HepG2 (cell line): ENCODE measurements at regions not wholly inside any gene's neighbourhood (a gene's known extent, or its start where the extent isn't known, plus 50 kb on each side); places are given as distances from the start of the nearest gene placed in this dataset.

Experiments used
- ARID5B ChIP-seq: IDR thresholded peaks from 2 replicates; pipeline ENCODE4 v1.4.0; 2020; ENCODE audit warnings: mild to moderate bottlenecking, missing genetic modification reagents
- GLMP ChIP-seq: sonication (generic); formaldehyde crosslinking; IDR thresholded peaks from 2 replicates; pipeline ENCODE4 v1.9.0; 2021; ENCODE audit warnings: missing genetic modification reagents, mild to moderate bottlenecking, borderline replicate concordance
- HOXA3 ChIP-seq: sonication (generic); formaldehyde crosslinking; IDR thresholded peaks from 2 replicates; pipeline ENCODE4 v1.5.0; 2020; ENCODE audit warnings: missing genetic modification reagents
- HOXA7 ChIP-seq: sonication (generic); formaldehyde crosslinking; IDR thresholded peaks from 2 replicates; pipeline ENCODE4 v1.8.1; 2022; ENCODE audit warnings: mild to moderate bottlenecking, missing genetic modification reagents, moderate library complexity
- KAT8 ChIP-seq: IDR thresholded peaks from 2 replicates; pipeline ENCODE4 v1.6.1; 2016; ENCODE audit warnings: missing genetic modification reagents, missing compliant biosample characterization
- NR2F1 ChIP-seq, 2 experiments: fragments of 450-650 bp in 1 of 2; formaldehyde crosslinking in 1 of 2; IDR thresholded peaks; 2 replicates each; pipeline versions ENCODE4 v1.5.0 to v1.6.1; 2016 to 2020; ENCODE audit warnings: mild to moderate bottlenecking in 1 of 2, missing compliant biosample characterization in 1 of 2, missing genetic modification reagents in 1 of 2, moderate library complexity in 1 of 2
- SPEN ChIP-seq: sonication (generic); formaldehyde crosslinking; IDR thresholded peaks from 2 replicates; pipeline ENCODE4 v1.5.1; 2020; ENCODE audit warnings: low read depth, mild to moderate bottlenecking, missing genetic modification reagents
- ZHX1 ChIP-seq: sonication (generic); formaldehyde crosslinking; IDR thresholded peaks from 2 replicates; pipeline ENCODE4 v1.8.1; 2022; ENCODE audit warnings: low read depth, mild to moderate bottlenecking, missing genetic modification reagents
- ZNF101 ChIP-seq: sonication (generic); formaldehyde crosslinking; IDR thresholded peaks from 2 replicates; pipeline ENCODE4 v1.4.0; 2020; ENCODE audit warnings: mild to moderate bottlenecking, low read depth, missing genetic modification reagents, borderline replicate concordance
- ZNF143 ChIP-seq: sonication (generic); formaldehyde crosslinking; IDR thresholded peaks from 2 replicates; pipeline ENCODE4 v1.4.0; 2020; ENCODE audit warnings: missing genetic modification reagents
- ZNF17 ChIP-seq: sonication (generic); formaldehyde crosslinking; IDR thresholded peaks from 2 replicates; pipeline ENCODE4 v1.5.0; 2020; ENCODE audit warnings: mild to moderate bottlenecking, missing genetic modification reagents
- ZNF264 ChIP-seq: sonication (generic); formaldehyde crosslinking; IDR thresholded peaks from 2 replicates; pipeline ENCODE4 v1.4.0; 2020; ENCODE audit warnings: missing genetic modification reagents
- ZNF639 ChIP-seq: conservative IDR thresholded peaks from 2 replicates; pipeline ENCODE4 v1.6.1; 2018; ENCODE audit warnings: missing genetic modification reagents
- ZNF782 ChIP-seq: sonication (generic); formaldehyde crosslinking; IDR thresholded peaks from 2 replicates; pipeline ENCODE4 v1.4.0; 2020; ENCODE audit warnings: missing genetic modification reagents, mild to moderate bottlenecking, borderline replicate concordance
- ZNF879 ChIP-seq: sonication (generic); formaldehyde crosslinking; IDR thresholded peaks from 2 replicates; pipeline ENCODE4 v1.8.1; 2023; ENCODE audit warnings: missing genetic modification reagents
- TF ChIP-seq, protein P1 (sequence below): sonication (generic); formaldehyde crosslinking; IDR thresholded peaks from 2 replicates; pipeline ENCODE4 v1.4.0; 2020; ENCODE audit warnings: missing genetic modification reagents

DNA sequence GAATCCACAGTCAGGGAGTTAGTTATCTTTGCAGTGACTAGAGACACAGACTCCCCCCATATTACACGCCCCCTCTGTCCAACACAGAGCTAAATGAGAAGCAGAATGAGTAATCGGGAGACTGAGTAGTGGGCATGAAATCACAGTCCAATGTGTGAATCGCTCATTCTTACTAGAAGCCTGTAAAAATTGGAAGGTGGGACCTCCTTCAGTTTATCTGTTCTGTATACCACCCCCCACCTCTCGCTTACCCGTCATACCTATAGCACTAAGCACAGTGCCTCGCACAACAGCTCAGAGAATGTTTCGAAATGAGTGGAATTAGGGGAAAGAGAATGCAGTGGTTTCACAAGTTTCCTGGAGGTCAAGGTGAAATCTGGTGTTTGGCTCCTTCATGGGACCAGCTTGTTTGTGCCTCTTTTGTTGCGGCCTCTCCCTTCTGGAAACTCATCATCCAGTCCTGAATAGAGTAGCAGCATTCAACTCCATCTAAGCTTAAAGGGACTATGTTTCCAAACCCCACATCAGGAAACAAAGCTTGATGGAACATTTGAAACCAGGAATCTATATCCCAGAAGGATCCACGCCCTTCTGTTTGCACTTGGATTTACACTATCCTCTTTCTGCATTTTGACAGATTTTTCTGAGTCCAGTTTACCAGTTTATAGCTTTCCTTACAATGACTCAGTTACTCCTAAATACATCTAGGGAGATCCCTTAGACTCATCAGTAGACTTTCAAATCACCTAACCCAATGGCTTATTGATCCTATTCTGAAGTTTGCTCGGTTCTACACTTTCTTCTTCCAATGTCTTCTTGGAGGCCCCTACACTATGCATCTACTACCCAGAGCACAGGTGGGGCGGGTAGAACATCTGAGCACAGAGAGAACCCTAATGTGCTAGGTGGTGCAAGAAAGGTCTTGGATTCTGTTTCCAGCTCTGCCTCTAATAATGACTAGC lies 59.2 kb upstream of the PIM1 start (continued):
- TF ChIP-seq ARID5B (CRISPR knock-in tag) = peak; percentile 99
- no peak for TF ChIP-seq ZNF879
- TF ChIP-seq ZNF17 = no peak
- no peak for TF ChIP-seq HOXA7 (CRISPR knock-in tag)
- no peak for TF ChIP-seq ZNF782 (CRISPR knock-in tag)
- TF ChIP-seq GLMP = no peak
- peak; percentile 79 for TF ChIP-seq KAT8
- TF ChIP-seq NR2F1 (CRISPR knock-in tag; IDR thresholded peaks at IDR 0.05) = peak; percentile 89 to 96
- no peak for TF ChIP-seq ZNF101 (CRISPR knock-in tag)
- peak; percentile 67; the same call in 1 of the 2 replicates for TF ChIP-seq ZNF639 (CRISPR knock-in tag)
- peak; percentile 79; the same call in 1 of the 2 replicates for TF ChIP-seq SPEN (CRISPR knock-in tag)
- TF ChIP-seq, protein P1, sequence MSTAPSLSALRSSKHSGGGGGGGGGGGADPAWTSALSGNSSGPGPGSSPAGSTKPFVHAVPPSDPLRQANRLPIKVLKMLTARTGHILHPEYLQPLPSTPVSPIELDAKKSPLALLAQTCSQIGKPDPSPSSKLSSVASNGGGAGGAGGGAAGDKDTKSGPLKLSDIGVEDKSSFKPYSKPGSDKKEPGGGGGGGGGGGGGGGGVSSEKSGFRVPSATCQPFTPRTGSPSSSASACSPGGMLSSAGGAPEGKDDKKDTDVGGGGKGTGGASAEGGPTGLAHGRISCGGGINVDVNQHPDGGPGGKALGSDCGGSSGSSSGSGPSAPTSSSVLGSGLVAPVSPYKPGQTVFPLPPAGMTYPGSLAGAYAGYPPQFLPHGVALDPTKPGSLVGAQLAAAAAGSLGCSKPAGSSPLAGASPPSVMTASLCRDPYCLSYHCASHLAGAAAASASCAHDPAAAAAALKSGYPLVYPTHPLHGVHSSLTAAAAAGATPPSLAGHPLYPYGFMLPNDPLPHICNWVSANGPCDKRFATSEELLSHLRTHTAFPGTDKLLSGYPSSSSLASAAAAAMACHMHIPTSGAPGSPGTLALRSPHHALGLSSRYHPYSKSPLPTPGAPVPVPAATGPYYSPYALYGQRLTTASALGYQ (CRISPR knock-in tag) = 0 out of 2 replicates have a peak, but pooled peaks have one; percentile 27
- TF ChIP-seq ZNF143 = peak; percentile 73
- TF ChIP-seq ZNF264 = peak; percentile 35; the same call in 1 of the 2 replicates
- peak; percentile 74; the same call in 1 of the 2 replicates for TF ChIP-seq HOXA3
- 0 out of 2 replicates have a peak, but pooled peaks have one; percentile 38 for TF ChIP-seq ZHX1 (CRISPR knock-in tag)
